ENCODE measurements at regions not wholly inside any gene's neighbourhood (a gene's known extent, or its start where the extent isn't known, plus 50 kb on each side); places are given as distances from the start of the nearest gene placed in this dataset.

DNA sequence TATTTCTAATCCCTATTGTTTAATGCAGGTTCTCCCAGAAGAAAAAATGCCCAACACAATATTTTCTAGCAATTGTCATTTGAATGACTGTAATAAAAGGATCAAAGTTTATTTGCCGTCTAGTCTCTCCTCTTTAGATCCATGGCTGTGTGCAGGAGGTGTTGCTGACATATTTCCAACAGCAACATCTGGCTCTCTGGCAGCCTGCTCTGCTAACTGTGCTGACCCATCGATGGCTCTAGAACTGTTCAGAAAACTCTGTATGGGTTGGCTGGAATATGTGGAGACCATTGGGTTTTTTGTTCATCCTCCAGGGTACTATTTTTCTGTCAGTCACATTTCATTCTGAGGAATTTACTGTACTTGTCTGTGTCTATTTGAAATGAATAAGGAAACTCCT, 202.0 kb upstream of the SLC27A6 start:
- no peak for DNase-seq
- peaks cover 8% of the 10 kb centered on the region for H3K27me3 ChIP-seq (ENCODE audit: insufficient read depth, low read depth, severe bottlenecking)
- no peak overlapping the region for H3K27ac ChIP-seq
- TF ChIP-seq, protein P1, sequence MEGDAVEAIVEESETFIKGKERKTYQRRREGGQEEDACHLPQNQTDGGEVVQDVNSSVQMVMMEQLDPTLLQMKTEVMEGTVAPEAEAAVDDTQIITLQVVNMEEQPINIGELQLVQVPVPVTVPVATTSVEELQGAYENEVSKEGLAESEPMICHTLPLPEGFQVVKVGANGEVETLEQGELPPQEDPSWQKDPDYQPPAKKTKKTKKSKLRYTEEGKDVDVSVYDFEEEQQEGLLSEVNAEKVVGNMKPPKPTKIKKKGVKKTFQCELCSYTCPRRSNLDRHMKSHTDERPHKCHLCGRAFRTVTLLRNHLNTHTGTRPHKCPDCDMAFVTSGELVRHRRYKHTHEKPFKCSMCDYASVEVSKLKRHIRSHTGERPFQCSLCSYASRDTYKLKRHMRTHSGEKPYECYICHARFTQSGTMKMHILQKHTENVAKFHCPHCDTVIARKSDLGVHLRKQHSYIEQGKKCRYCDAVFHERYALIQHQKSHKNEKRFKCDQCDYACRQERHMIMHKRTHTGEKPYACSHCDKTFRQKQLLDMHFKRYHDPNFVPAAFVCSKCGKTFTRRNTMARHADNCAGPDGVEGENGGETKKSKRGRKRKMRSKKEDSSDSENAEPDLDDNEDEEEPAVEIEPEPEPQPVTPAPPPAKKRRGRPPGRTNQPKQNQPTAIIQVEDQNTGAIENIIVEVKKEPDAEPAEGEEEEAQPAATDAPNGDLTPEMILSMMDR (IDR thresholded peaks at IDR 0.05; ENCODE audit: low read depth, low read length): no peak
- H3K9me3 ChIP-seq (ENCODE audit: severe bottlenecking): no peaks in the 10 kb centered on the region
- H3K36me3 ChIP-seq: no peaks in the 10 kb centered on the region
- H3K4me3 ChIP-seq (ENCODE audit: low read depth, low read length): no peak overlapping the region

DNA sequence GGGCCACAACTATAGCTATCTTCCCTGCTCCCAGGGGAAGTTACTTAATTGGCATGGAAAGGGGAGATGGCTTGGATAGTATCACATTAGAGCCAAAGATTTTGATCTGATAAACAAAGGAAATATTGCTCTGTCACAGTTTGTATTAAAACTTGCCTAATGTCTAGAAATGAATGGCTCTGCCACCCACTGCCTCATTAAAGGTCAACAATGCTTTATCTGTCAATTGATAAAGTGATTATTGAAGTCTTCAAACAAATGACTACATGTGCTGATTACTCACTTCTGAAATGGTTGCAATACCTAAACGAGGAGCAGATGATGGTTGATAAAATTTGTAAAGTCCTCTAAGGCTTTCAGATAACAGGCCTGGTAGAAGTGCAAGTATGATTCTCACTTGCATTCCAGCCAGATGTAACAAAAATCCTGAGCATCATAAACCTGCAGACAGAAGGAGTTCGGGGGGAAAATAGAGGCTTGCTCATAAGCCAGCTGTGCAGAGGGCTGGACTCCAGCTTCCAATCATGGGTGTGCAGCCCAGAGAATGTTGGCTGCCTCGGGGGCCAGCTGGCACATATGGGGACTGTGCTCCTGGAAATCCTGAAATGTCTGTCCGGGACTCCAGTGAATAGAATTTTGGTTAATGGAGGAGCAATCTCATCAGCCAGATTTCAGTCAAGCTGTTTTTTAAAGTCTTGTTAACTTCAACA, 200.5 kb upstream of the SLC27A6 start:
- no peaks in the 10 kb centered on the region for H3K36me3 ChIP-seq
- TF ChIP-seq, protein P1 (IDR thresholded peaks at IDR 0.05; ENCODE audit: low read depth, low read length): no peak
- no peak for DNase-seq
- no peaks in the 10 kb centered on the region for H3K9me3 ChIP-seq (ENCODE audit: severe bottlenecking)
- no peak overlapping the region for H3K27ac ChIP-seq
- H3K27me3 ChIP-seq (ENCODE audit: insufficient read depth, low read depth, severe bottlenecking): peaks cover 6% of the 10 kb centered on the region
- no peak overlapping the region for H3K4me3 ChIP-seq (ENCODE audit: low read depth, low read length)

DNA sequence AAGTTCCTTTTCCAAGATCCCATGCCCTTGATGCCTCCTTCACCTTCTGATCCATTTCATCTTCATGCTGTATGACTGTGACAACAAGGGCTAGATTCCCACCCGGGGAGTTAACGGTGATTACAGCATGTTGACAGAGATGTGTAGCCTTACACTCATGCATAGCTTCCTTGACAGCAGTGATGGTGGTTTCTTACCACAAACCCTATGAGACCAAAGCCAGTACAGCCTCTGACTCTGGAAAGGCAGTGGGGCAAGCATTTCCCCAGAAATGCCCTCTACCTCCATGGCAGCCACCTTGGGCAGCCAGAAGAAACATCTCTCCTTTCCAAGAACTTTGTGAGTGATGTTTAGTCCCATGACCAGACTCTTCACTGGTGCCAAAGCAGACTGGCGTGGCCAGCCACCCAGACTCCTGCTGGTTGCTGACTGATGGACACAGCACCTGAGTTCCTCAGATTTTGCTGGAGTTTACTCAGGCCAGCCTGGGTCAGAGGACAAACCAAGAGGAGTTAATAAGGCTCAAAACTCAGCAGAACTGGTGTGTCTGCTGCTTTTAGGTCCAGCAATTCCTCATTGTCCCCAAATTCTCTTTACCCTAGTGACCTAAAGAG, 199.7 kb upstream of the SLC27A6 start:
- H3K9me3 ChIP-seq (ENCODE audit: severe bottlenecking): no peaks in the 10 kb centered on the region
- no peak overlapping the region for H3K4me3 ChIP-seq (ENCODE audit: low read depth, low read length)
- H3K36me3 ChIP-seq: no peaks in the 10 kb centered on the region
- no peak for DNase-seq
- peaks cover 6% of the 10 kb centered on the region for H3K27me3 ChIP-seq (ENCODE audit: insufficient read depth, low read depth, severe bottlenecking)
- TF ChIP-seq, protein P1 (IDR thresholded peaks at IDR 0.05; ENCODE audit: low read depth, low read length): no peak
- no peak overlapping the region for H3K27ac ChIP-seq

DNA sequence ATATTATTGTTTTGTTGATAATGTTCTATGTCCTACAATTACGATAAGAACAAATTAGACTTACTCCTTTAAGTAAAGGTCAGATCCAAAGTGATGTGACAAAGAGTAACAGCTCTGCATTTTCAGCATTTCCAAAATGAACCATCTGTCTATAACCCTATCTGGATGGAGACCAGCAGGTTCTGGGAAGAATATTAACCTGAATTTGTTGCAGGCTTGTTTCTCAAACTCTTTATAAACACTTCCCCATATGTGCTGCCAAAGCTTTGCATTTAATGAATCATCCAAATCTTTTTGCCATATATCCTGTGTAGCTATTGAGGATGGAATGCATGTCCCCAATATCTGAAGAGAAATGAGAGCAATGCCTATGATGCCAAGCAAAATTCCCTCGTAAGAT, 198.9 kb upstream of the SLC27A6 start:
- Histone ChIP-seq H3K27me3 (ENCODE audit: insufficient read depth, low read depth, severe bottlenecking) (peaks cover 6% of the 10 kb centered on the region), H3K4me3 (ENCODE audit: low read depth, low read length) (no peak overlapping the region), H3K9me3 (ENCODE audit: severe bottlenecking) (no peaks in the 10 kb centered on the region), H3K27ac (no peak overlapping the region), H3K36me3 (no peaks in the 10 kb centered on the region)
- TF ChIP-seq, protein P1 (IDR thresholded peaks at IDR 0.05; ENCODE audit: low read depth, low read length): no peak
- no peak for DNase-seq

DNA sequence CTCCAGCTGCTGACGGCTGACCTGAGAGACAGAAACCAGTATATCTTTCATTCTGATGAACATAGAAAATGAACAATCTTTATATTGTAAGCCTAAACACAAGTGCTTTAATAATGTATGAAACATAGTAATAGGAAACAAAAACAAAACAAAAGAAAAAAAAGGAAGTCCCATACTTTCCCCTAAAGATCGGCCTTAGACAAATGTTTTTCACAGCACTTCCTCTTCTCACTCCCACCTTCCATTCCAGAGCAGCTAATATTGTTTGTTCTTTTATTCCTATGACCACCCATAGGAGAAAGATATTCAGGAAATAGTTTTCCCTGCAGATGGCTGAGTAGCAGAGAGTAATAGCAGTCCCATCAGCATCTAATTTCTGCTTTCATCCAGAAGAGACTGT, 194.4 kb upstream of the SLC27A6 start:
- no peak for DNase-seq

More for the DNA sequence above, 194.4 kb upstream of the SLC27A6 start:
- TF ChIP-seq, protein P1 (IDR thresholded peaks at IDR 0.05; ENCODE audit: low read depth, low read length): no peak
- Histone ChIP-seq H3K9me3 (ENCODE audit: severe bottlenecking) (no peaks in the 10 kb centered on the region), H3K4me3 (ENCODE audit: low read depth, low read length) (no peak overlapping the region), H3K27ac (no peak overlapping the region), H3K36me3 (no peaks in the 10 kb centered on the region), H3K27me3 (ENCODE audit: insufficient read depth, low read depth, severe bottlenecking) (peaks cover 2% of the 10 kb centered on the region)
